Natural killer cell (primary cell): ENCODE measurements at regions not wholly inside any gene's neighbourhood (a gene's known extent, or its start where the extent isn't known, plus 50 kb on each side); places are given as distances from the start of the nearest gene placed in this dataset.

Experiments used
- ATAC-seq, 3 donors: fragments of 150-1000 bp in 2 of 3; fragments of 200-7000 bp in 1 of 3; cut with Tn5 transposase; 1 replicate in 1 of 3; 2 replicates in 2 of 3; pipeline ENCODE4 v1.10.0; 2021; ENCODE audit warnings: mild to moderate bottlenecking in 2 of 3, moderate library complexity in 2 of 3
- DNase-seq, 2 donors: peaks; one replicate each; pipeline versions ENCODE4 v3.0.0 to v3.0.0-alpha.2; 2013 to 2021; ENCODE audit warnings: mixed read lengths in 1 of 2
- H3K27ac ChIP-seq: one replicate; pipeline ENCODE4 v1.5.1; 2013; ENCODE audit warnings: mild to moderate bottlenecking, low read length
- H3K27me3 ChIP-seq: one replicate; pipeline ENCODE4 v1.6.1; 2013; ENCODE audit warnings: low read length; ENCODE audit not compliant: control insufficient read depth, insufficient read depth
- H3K36me3 ChIP-seq: one replicate; pipeline ENCODE4 v1.6.1; 2013; ENCODE audit warnings: low read length; ENCODE audit not compliant: control insufficient read depth, insufficient read depth
- H3K4me1 ChIP-seq: one replicate; pipeline ENCODE4 v1.6.1; 2013; ENCODE audit warnings: low read length; ENCODE audit not compliant: control insufficient read depth, insufficient read depth
- H3K4me3 ChIP-seq: one replicate; pipeline ENCODE4 v1.5.1; 2013; ENCODE audit warnings: low read length
- H3K9me3 ChIP-seq: one replicate; pipeline ENCODE4 v1.6.1; 2013; ENCODE audit warnings: low read length; ENCODE audit not compliant: control insufficient read depth, insufficient read depth
- H3K27ac Mint-ChIP-seq, 2 donors: one replicate each; pipeline ENCODE4 v1.8.0; 2022; ENCODE audit warnings: mild to moderate bottlenecking in 2 of 2, mixed read lengths in 2 of 2, moderate library complexity in 1 of 2
- H3K27me3 Mint-ChIP-seq, 2 donors: one replicate each; pipeline ENCODE4 v1.8.0; 2022; ENCODE audit warnings: low read depth in 2 of 2, mixed read lengths in 2 of 2
- H3K36me3 Mint-ChIP-seq: one replicate; pipeline ENCODE4 v1.8.0; 2022; ENCODE audit warnings: mixed read lengths
- H3K4me1 Mint-ChIP-seq, 2 donors: one replicate each; pipeline ENCODE4 v1.8.0; 2022; ENCODE audit warnings: mixed read lengths in 2 of 2
- H3K4me3 Mint-ChIP-seq: one replicate; pipeline ENCODE4 v1.8.0; 2022; ENCODE audit warnings: mild to moderate bottlenecking, moderate library complexity, mixed read lengths
- H3K9me3 Mint-ChIP-seq, 2 donors: one replicate each; pipeline ENCODE4 v1.8.0; 2022; ENCODE audit warnings: mixed read lengths in 2 of 2
- CTCF ChIP-seq: fragments of 200-600 bp; IDR thresholded peaks from one replicate; pipeline ENCODE4 v1.8.0; 2022; ENCODE audit warnings: antibody characterized with exemption
- WGBS: methylation state at CpG from one replicate; pipeline ENCODE4 v1.1.7; 2013; ENCODE audit warnings: missing lambda C conversion rate; ENCODE audit not compliant: insufficient coverage; 5-methylcytosine and 5-hydroxymethylcytosine counted together
- intact Hi-C: fragments of 100-400 bp; cut with micrococcal nuclease; formaldehyde crosslinking; loops from one replicate; pipeline ENCODE4 v1.14.2; 2022

GRCh38 chr3:89043406-89043932, 64.0 kb upstream of the EPHA3 start:
- no peak overlapping the region for H3K4me3 Mint-ChIP-seq
- 11% methylated on average over 4 of the region's 6 CpGs for WGBS

GRCh38 chr3:89046661-89047060, 60.8 kb upstream of the EPHA3 start:
- Mint-ChIP-seq H3K9me3 (peaks cover 4 to 14% of the 10 kb centered on the region in 2 donors), H3K27me3 (no peaks in the 10 kb centered on the region), H3K4me3 (no peak overlapping the region), H3K36me3 (no peaks in the 10 kb centered on the region), H3K27ac (no peak overlapping the region), H3K4me1 (no peaks in the 10 kb centered on the region)
- Histone ChIP-seq H3K36me3 (no peaks in the 10 kb centered on the region), H3K27ac (no peak overlapping the region), H3K9me3 (no peaks in the 10 kb centered on the region), H3K4me1 (no peaks in the 10 kb centered on the region), H3K4me3 (no peak overlapping the region), H3K27me3 (no peaks in the 10 kb centered on the region)
- no peak for ATAC-seq
- no peak for TF ChIP-seq CTCF
- intact Hi-C loops, result no loop called here
- WGBS, result 71% methylated on average over 1 of the region's 1 CpG
- DNase-seq, result no peak

More at GRCh38 chr3:89043406-89043932, 64.0 kb upstream of the EPHA3 start:
- ATAC-seq (no peak), DNase-seq (no peak)
- H3K36me3 ChIP-seq, result no peaks in the 10 kb centered on the region
- H3K9me3 Mint-ChIP-seq, result peaks cover 2 to 9% of the 10 kb centered on the region in 2 donors
- no peaks in the 10 kb centered on the region for H3K36me3 Mint-ChIP-seq
- H3K4me3 ChIP-seq, result no peak overlapping the region
- no peaks in the 10 kb centered on the region for H3K27me3 ChIP-seq
- H3K27ac Mint-ChIP-seq, result no peak overlapping the region
- H3K27ac ChIP-seq, result no peak overlapping the region
- no peaks in the 10 kb centered on the region for H3K27me3 Mint-ChIP-seq
- H3K4me1 Mint-ChIP-seq, result no peaks in the 10 kb centered on the region
- TF ChIP-seq CTCF, result no peak
- intact Hi-C loops, result no loop called here
- no peaks in the 10 kb centered on the region for H3K9me3 ChIP-seq
- H3K4me1 ChIP-seq, result no peaks in the 10 kb centered on the region

- Histone ChIP-seq H3K27ac (no peak overlapping the region), H3K4me3 (no peak overlapping the region), H3K4me1 (no peaks in the 10 kb centered on the region), H3K9me3 (no peaks in the 10 kb centered on the region), H3K36me3 (no peaks in the 10 kb centered on the region), H3K27me3 (no peaks in the 10 kb centered on the region)
- no peak for DNase-seq
- no peak for TF ChIP-seq CTCF
- intact Hi-C loops, result no loop called here
- no peaks in the 10 kb centered on the region for H3K4me1 Mint-ChIP-seq
- no peaks in the 10 kb centered on the region for H3K27me3 Mint-ChIP-seq
- 57% methylated on average over 1 of the region's 2 CpGs for WGBS
- no peaks in the 10 kb centered on the region for H3K36me3 Mint-ChIP-seq
- ATAC-seq, result no peak
- H3K4me3 Mint-ChIP-seq, result no peak overlapping the region
- peaks cover 5 to 12% of the 10 kb centered on the region in 2 donors for H3K9me3 Mint-ChIP-seq
- H3K27ac Mint-ChIP-seq, result no peak overlapping the region
These were observed 58.3 kb upstream of the EPHA3 start for GRCh38 chr3:89049119-89049518.

- TF ChIP-seq CTCF, result no peak
- no peak overlapping the region for H3K4me3 Mint-ChIP-seq
- Histone ChIP-seq H3K9me3 (no peaks in the 10 kb centered on the region), H3K36me3 (no peaks in the 10 kb centered on the region), H3K27me3 (no peaks in the 10 kb centered on the region), H3K4me1 (no peaks in the 10 kb centered on the region), H3K4me3 (no peak overlapping the region), H3K27ac (no peak overlapping the region)
- ATAC-seq, result no peak
- H3K36me3 Mint-ChIP-seq, result peaks cover 7% of the 10 kb centered on the region
- H3K9me3 Mint-ChIP-seq, result peaks cover 10 to 12% of the 10 kb centered on the region in 2 donors
- no peaks in the 10 kb centered on the region for H3K27me3 Mint-ChIP-seq
- intact Hi-C loops, result no loop called here
- WGBS, result 0% methylated on average over 2 of the region's 3 CpGs
- DNase-seq, result no peak
- H3K4me1 Mint-ChIP-seq, result no peaks in the 10 kb centered on the region
- no peak overlapping the region for H3K27ac Mint-ChIP-seq
These were observed 55.0 kb upstream of the EPHA3 start for GRCh38 chr3:89052386-89052785.
